Stimulated activated CD4-positive, alpha-beta T cell treated with anti-CD3 and anti-CD28 coated beads, TNF-alpha, amount 100 ng/mL, for 4 hours (primary cell): ENCODE measurements at regions not wholly inside any gene's neighbourhood (a gene's known extent, or its start where the extent isn't known, plus 50 kb on each side); places are given as distances from the start of the nearest gene placed in this dataset.
"Not testable (repeated sequence)": the region's sequence is repeated elsewhere in the genome, so short reads cannot be mapped to it uniquely, and the experiment has no call there.

Experiments used
- DNase-seq, 3 experiments: peaks; one replicate each; pipeline ENCODE4 v3.0.0-alpha.2; 2020; ENCODE audit warnings: low read depth in 3 of 3

- no peak for DNase-seq
Measured at GRCh38 chr20:4358552-4358951, 109.5 kb upstream of the ADRA1D start.

GRCh38 chr20:4352348-4352747, 103.3 kb upstream of the ADRA1D start:
- no peak for DNase-seq

- no peak for DNase-seq
Measured at GRCh38 chr20:4350096-4350495, 101.0 kb upstream of the ADRA1D start.

- no peak for DNase-seq
Measured at GRCh38 chr20:4344670-4345069, 95.6 kb upstream of the ADRA1D start.

GRCh38 chr20:4342609-4343008, 93.5 kb upstream of the ADRA1D start:
- DNase-seq, result no peak

GRCh38 chr20:4341804-4342485, 92.9 kb upstream of the ADRA1D start:
- DNase-seq, result no peak

- DNase-seq, result no peak
Measured at GRCh38 chr20:4335722-4336121, 86.6 kb upstream of the ADRA1D start.

GRCh38 chr20:4332121-4332860, 83.2 kb upstream of the ADRA1D start:
- no peak for DNase-seq

- no peak for DNase-seq
Measured at GRCh38 chr20:4330011-4330410, 80.9 kb upstream of the ADRA1D start.

GRCh38 chr20:4329232-4329631, 80.1 kb upstream of the ADRA1D start:
- DNase-seq, result no peak

GRCh38 chr20:4328541-4328940, 79.5 kb upstream of the ADRA1D start:
- no peak for DNase-seq

- no peak for DNase-seq
Measured at GRCh38 chr20:4327956-4328355, 78.9 kb upstream of the ADRA1D start.

GRCh38 chr20:4326195-4327065, 77.3 kb upstream of the ADRA1D start:
- no peak for DNase-seq

- DNase-seq, result no peak
Measured at GRCh38 chr20:4325548-4326187, 76.6 kb upstream of the ADRA1D start.

- no peak for DNase-seq
Measured at GRCh38 chr20:4324611-4325243, 75.6 kb upstream of the ADRA1D start.

- DNase-seq, result no peak
Measured at GRCh38 chr20:4322499-4322898, 73.4 kb upstream of the ADRA1D start.

- no peak for DNase-seq
Measured at GRCh38 chr20:4320291-4320690, 71.2 kb upstream of the ADRA1D start.

- DNase-seq, result no peak
Measured at GRCh38 chr20:4318891-4319290, 69.8 kb upstream of the ADRA1D start.

GRCh38 chr20:4310616-4311015, 61.5 kb upstream of the ADRA1D start:
- not testable (repeated sequence) for DNase-seq

- no peak for DNase-seq
Measured at GRCh38 chr20:4306206-4306605, 57.1 kb upstream of the ADRA1D start.

- DNase-seq, result no peak
Measured at GRCh38 chr20:4305091-4305490, 56.0 kb upstream of the ADRA1D start.

- no peak for DNase-seq
Measured at GRCh38 chr20:4304601-4305000, 55.5 kb upstream of the ADRA1D start.
